K562 (cell line): ENCODE measurements at regions not wholly inside any gene's neighbourhood (a gene's known extent, or its start where the extent isn't known, plus 50 kb on each side); places are given as distances from the start of the nearest gene placed in this dataset.

ENCODE experiments used
- MEF2D ChIP-seq: conservative IDR thresholded peaks from 2 replicates; pipeline ENCODE4 v1.6.1; 2016; ENCODE audit warnings: low read depth, missing genetic modification characterization, missing compliant biosample characterization
- MYNN ChIP-seq, 2 experiments: sonication (generic); formaldehyde crosslinking in 1 of 2; IDR thresholded peaks; 2 replicates each; pipeline versions ENCODE4 v1.5.0 to v1.6.1; 2016 to 2020; ENCODE audit warnings: antibody characterized with exemption in 1 of 2, missing genetic modification reagents in 1 of 2
- NFIX ChIP-seq: fragments of 250-450 bp; sonication (Bioruptor Pico); IDR thresholded peaks from 2 replicates; pipeline ENCODE4 v1.4.0; 2020; ENCODE audit warnings: low read depth, mild to moderate bottlenecking, moderate library complexity
- PCBP1 ChIP-seq: fragments of 200-400 bp; formaldehyde crosslinking; IDR thresholded peaks from 2 replicates; pipeline ENCODE4 v1.6.1; 2018; ENCODE audit warnings: mild to moderate bottlenecking, low read depth, low read length; ENCODE audit not compliant: poor library complexity, severe bottlenecking
- PTBP1 ChIP-seq: fragments of 200-400 bp; formaldehyde crosslinking; IDR thresholded peaks from 2 replicates; pipeline ENCODE4 v1.6.1; 2017; ENCODE audit warnings: low read depth, low read length
- RBM17 ChIP-seq: fragments of 200-400 bp; formaldehyde crosslinking; IDR thresholded peaks from 2 replicates; pipeline ENCODE4 v1.6.1; 2017; ENCODE audit warnings: low read depth, mild to moderate bottlenecking, low read length, borderline replicate concordance
- ZNF133 ChIP-seq: fragments of 250-450 bp; sonication (Bioruptor Pico); IDR thresholded peaks from 2 replicates; pipeline ENCODE4 v1.4.0; 2020; ENCODE audit warnings: mild to moderate bottlenecking
- ZNF431 ChIP-seq: sonication (generic); formaldehyde crosslinking; IDR thresholded peaks from 2 replicates; pipeline ENCODE4 v1.8.0; 2022; ENCODE audit warnings: mild to moderate bottlenecking, missing genetic modification reagents
- TF ChIP-seq, protein P1 (sequence below): fragments of 450-650 bp; IDR thresholded peaks from 2 replicates; pipeline ENCODE4 v1.6.1; 2017; ENCODE audit warnings: mild to moderate bottlenecking, moderate library complexity
- TF ChIP-seq, protein P2 (sequence below): fragments of 250-450 bp; sonication (Bioruptor Pico); IDR thresholded peaks from 2 replicates; pipeline ENCODE4 v1.9.0; 2021; ENCODE audit warnings: mild to moderate bottlenecking

GRCh38 chr1:87641996-87642395, 313.3 kb downstream of the LMO4 start (continued):
- TF ChIP-seq, protein P1, sequence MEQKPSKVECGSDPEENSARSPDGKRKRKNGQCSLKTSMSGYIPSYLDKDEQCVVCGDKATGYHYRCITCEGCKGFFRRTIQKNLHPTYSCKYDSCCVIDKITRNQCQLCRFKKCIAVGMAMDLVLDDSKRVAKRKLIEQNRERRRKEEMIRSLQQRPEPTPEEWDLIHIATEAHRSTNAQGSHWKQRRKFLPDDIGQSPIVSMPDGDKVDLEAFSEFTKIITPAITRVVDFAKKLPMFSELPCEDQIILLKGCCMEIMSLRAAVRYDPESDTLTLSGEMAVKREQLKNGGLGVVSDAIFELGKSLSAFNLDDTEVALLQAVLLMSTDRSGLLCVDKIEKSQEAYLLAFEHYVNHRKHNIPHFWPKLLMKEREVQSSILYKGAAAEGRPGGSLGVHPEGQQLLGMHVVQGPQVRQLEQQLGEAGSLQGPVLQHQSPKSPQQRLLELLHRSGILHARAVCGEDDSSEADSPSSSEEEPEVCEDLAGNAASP: no peak
- TF ChIP-seq NFIX (CRISPR knock-in tag): no peak
- no peak for TF ChIP-seq PTBP1
- no peak for TF ChIP-seq MEF2D (tag)
- no peak for TF ChIP-seq ZNF431 (CRISPR knock-in tag)
- TF ChIP-seq MYNN (IDR thresholded peaks at IDR 0.05): no peak
- TF ChIP-seq MYNN (CRISPR knock-in tag; IDR thresholded peaks at IDR 0.05): no peak
- TF ChIP-seq PCBP1: no peak
- TF ChIP-seq, protein P2, sequence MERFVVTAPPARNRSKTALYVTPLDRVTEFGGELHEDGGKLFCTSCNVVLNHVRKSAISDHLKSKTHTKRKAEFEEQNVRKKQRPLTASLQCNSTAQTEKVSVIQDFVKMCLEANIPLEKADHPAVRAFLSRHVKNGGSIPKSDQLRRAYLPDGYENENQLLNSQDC (CRISPR knock-in tag): no peak
- TF ChIP-seq ZNF133 (CRISPR knock-in tag): no peak
- no peak for TF ChIP-seq RBM17
